NCI-H1092 treated with DMSO at 0.1 percent for 48 hours (cell line): ENCODE measurements at regions not wholly inside any gene's neighbourhood (a gene's known extent, or its start where the extent isn't known, plus 50 kb on each side); places are given as distances from the start of the nearest gene placed in this dataset.
"Not testable (repeated sequence)": the region's sequence is repeated elsewhere in the genome, so short reads cannot be mapped to it uniquely, and the experiment has no call there.

Source experiments
- DNase-seq: peaks from one replicate; lab custom pipeline; 2025; lab: John Stamatoyannopoulos, UW

- DNase-seq: no peak
Observed at GRCh38 chr4:23533859-23534258, 356.0 kb downstream of the PPARGC1A start.

GRCh38 chr4:23516716-23517115, 373.1 kb downstream of the PPARGC1A start:
- DNase-seq: no peak

GRCh38 chr4:23504083-23504482, 385.8 kb downstream of the PPARGC1A start:
- DNase-seq: no peak

GRCh38 chr4:23500894-23501449, 388.9 kb downstream of the PPARGC1A start:
- DNase-seq: no peak

GRCh38 chr4:23485801-23486200, 404.0 kb downstream of the PPARGC1A start:
- DNase-seq: no peak

- no peak for DNase-seq
Observed at GRCh38 chr4:23484689-23485088, 405.2 kb downstream of the PPARGC1A start.

GRCh38 chr4:23483320-23483960, 406.4 kb downstream of the PPARGC1A start:
- DNase-seq: no peak

- no peak for DNase-seq
Observed at GRCh38 chr4:23481566-23481965, 408.3 kb downstream of the PPARGC1A start.

GRCh38 chr4:23477905-23478304, 411.9 kb downstream of the PPARGC1A start:
- no peak for DNase-seq

- no peak for DNase-seq
Observed at GRCh38 chr4:23476515-23477090, 413.2 kb downstream of the PPARGC1A start.

- no peak for DNase-seq
Observed at GRCh38 chr4:23463071-23463470, 426.8 kb downstream of the PPARGC1A start.

- no peak for DNase-seq
Observed at GRCh38 chr4:23458054-23458453, 431.8 kb downstream of the PPARGC1A start.

- no peak for DNase-seq
Observed at GRCh38 chr4:23456864-23457263, 433.0 kb downstream of the PPARGC1A start.

- DNase-seq: no peak
Observed at GRCh38 chr4:23455456-23456158, 434.2 kb downstream of the PPARGC1A start.

GRCh38 chr4:23441530-23442069, 448.2 kb downstream of the PPARGC1A start:
- DNase-seq: no peak

- DNase-seq: no peak
Observed at GRCh38 chr4:23438764-23439163, 451.1 kb downstream of the PPARGC1A start.

GRCh38 chr4:23429497-23429896, 460.4 kb downstream of the PPARGC1A start:
- DNase-seq: no peak

- no peak for DNase-seq
Observed at GRCh38 chr4:23425570-23425969, 464.3 kb downstream of the PPARGC1A start.

GRCh38 chr4:23423540-23423939, 466.3 kb downstream of the PPARGC1A start:
- no peak for DNase-seq

GRCh38 chr4:23422878-23423277, 467.0 kb downstream of the PPARGC1A start:
- no peak for DNase-seq

GRCh38 chr4:23413631-23414030, 476.2 kb downstream of the PPARGC1A start:
- no peak for DNase-seq

GRCh38 chr4:23412701-23413100, 477.1 kb downstream of the PPARGC1A start:
- DNase-seq: no peak

- not testable (repeated sequence) for DNase-seq
Observed at GRCh38 chr4:23408913-23409312, 480.9 kb downstream of the PPARGC1A start.
